Common myeloid progenitor, CD34-positive (primary cell): ENCODE measurements at regions not wholly inside any gene's neighbourhood (a gene's known extent, or its start where the extent isn't known, plus 50 kb on each side); places are given as distances from the start of the nearest gene placed in this dataset.

ENCODE experiments used
- CTCF ChIA-PET: fragments of 350-600 bp; sonication (Branson Sonifier 250); formaldehyde crosslinking; loops from one replicate; lab custom pipeline; 2021; ENCODE audit warnings: antibody characterized with exemption; lab: Charles Lee
- POLR2A ChIA-PET: fragments of 350-600 bp; sonication (Branson Sonifier 250); formaldehyde crosslinking; loops from one replicate; lab custom pipeline; 2021; ENCODE audit warnings: antibody characterized with exemption; lab: Charles Lee
- DNase-seq, 3 donors: peaks; one replicate each; pipeline versions ENCODE4 v3.0.0 to v3.0.0-alpha.2; 2013
- H3K27ac ChIP-seq, 2 experiments: 1 replicate in 1 of 2; 2 replicates in 1 of 2; pipeline ENCODE4 v1.7.0; 2013; ENCODE audit warnings: inconsistent platforms in 2 of 2, low read length in 2 of 2, mild to moderate bottlenecking in 2 of 2, low read depth in 1 of 2, moderate library complexity in 1 of 2; ENCODE audit not compliant: severe bottlenecking in 2 of 2, insufficient read depth in 1 of 2, poor library complexity in 1 of 2
- H3K27me3 ChIP-seq, 5 experiments: replicated peaks in 2 of 5; 1 replicate in 3 of 5; 2 replicates in 2 of 5; pipeline versions ENCODE4 v1.6.1 to v1.7.0; 2013; ENCODE audit warnings: low read length in 4 of 5, mild to moderate bottlenecking in 2 of 5, moderate library complexity in 2 of 5, inconsistent platforms in 1 of 5; ENCODE audit not compliant: insufficient read depth in 5 of 5, control insufficient read depth in 4 of 5
- H3K36me3 ChIP-seq, 4 experiments: 1 replicate in 2 of 4; 2 replicates in 2 of 4; pipeline versions ENCODE4 v1.6.1 to v1.7.0; 2013; ENCODE audit warnings: low read length in 3 of 4, control low read depth in 1 of 4, mild to moderate bottlenecking in 1 of 4; ENCODE audit not compliant: control insufficient read depth in 4 of 4, insufficient read depth in 4 of 4
- H3K4me1 ChIP-seq, 4 experiments: 1 replicate in 3 of 4; 2 replicates in 1 of 4; pipeline versions ENCODE4 v1.6.1 to v1.7.1; 2013; ENCODE audit warnings: low read length in 3 of 4, mild to moderate bottlenecking in 3 of 4, control low read depth in 1 of 4, inconsistent platforms in 1 of 4, moderate library complexity in 1 of 4; ENCODE audit not compliant: control insufficient read depth in 4 of 4, insufficient read depth in 4 of 4; ENCODE audit errors: control extremely low read depth in 1 of 4
- H3K4me3 ChIP-seq, 7 experiments: 1 replicate in 4 of 7; 2 replicates in 3 of 7; pipeline versions ENCODE4 v1.5.1 to v1.7.0; 2013; ENCODE audit warnings: mild to moderate bottlenecking in 7 of 7, low read length in 6 of 7, moderate library complexity in 6 of 7, inconsistent platforms in 2 of 7, low read depth in 2 of 7, control low read depth in 1 of 7; ENCODE audit not compliant: insufficient read depth in 4 of 7, control insufficient read depth in 1 of 7; ENCODE audit errors: extremely low read depth in 1 of 7
- H3K9me3 ChIP-seq, 5 experiments: 1 replicate in 4 of 5; 2 replicates in 1 of 5; pipeline versions ENCODE4 v1.6.1 to v1.7.1; 2013; ENCODE audit warnings: low read length in 4 of 5, mild to moderate bottlenecking in 2 of 5, inconsistent platforms in 1 of 5, low read depth in 1 of 5, moderate library complexity in 1 of 5; ENCODE audit not compliant: control insufficient read depth in 4 of 5, insufficient read depth in 2 of 5; ENCODE audit errors: control extremely low read depth in 1 of 5
- WGBS: methylation state at CpG from one replicate; pipeline ENCODE4 v1.1.5; 2013; ENCODE audit not compliant: insufficient coverage; 5-methylcytosine and 5-hydroxymethylcytosine counted together

- Histone ChIP-seq H3K9me3 (no peaks in the 10 kb centered on the region), H3K27me3 (peaks cover 0 to 9% (median 7%) of the 10 kb centered on the region in 5 experiments), H3K36me3 (no peaks in the 10 kb centered on the region), H3K4me3 (no peak overlapping the region), H3K27ac (no peak overlapping the region), H3K4me1 (no peaks in the 10 kb centered on the region)
- CTCF ChIA-PET = no interaction called here
- POLR2A ChIA-PET = no interaction called here
- no peak for DNase-seq
These were observed 174.1 kb upstream of the CSF3R start for GRCh38 chr1:36656838-36657237.

- Histone ChIP-seq H3K9me3 (no peaks in the 10 kb centered on the region), H3K4me3 (no peak overlapping the region), H3K36me3 (no peaks in the 10 kb centered on the region), H3K27ac (no peak overlapping the region), H3K27me3 (peaks cover 0 to 10% (median 4%) of the 10 kb centered on the region in 5 experiments), H3K4me1 (no peaks in the 10 kb centered on the region)
- DNase-seq = no peak
- CTCF ChIA-PET = no interaction called here
- 93% methylated on average over 2 of the region's 2 CpGs for WGBS
- POLR2A ChIA-PET = no interaction called here
These were observed 173.6 kb upstream of the CSF3R start for GRCh38 chr1:36656271-36656670.

- Histone ChIP-seq H3K4me3 (no peak overlapping the region), H3K27me3 (peaks cover 0 to 11% (median 4%) of the 10 kb centered on the region in 5 experiments), H3K4me1 (no peaks in the 10 kb centered on the region), H3K27ac (no peak overlapping the region), H3K9me3 (no peaks in the 10 kb centered on the region), H3K36me3 (no peaks in the 10 kb centered on the region)
- POLR2A ChIA-PET = no interaction called here
- WGBS = 76% methylated on average over 4 of the region's 4 CpGs
- no peak for DNase-seq
- CTCF ChIA-PET = no interaction called here
These were observed 171.9 kb upstream of the CSF3R start for GRCh38 chr1:36654586-36654985.

GRCh38 chr1:36653850-36654249, 171.1 kb upstream of the CSF3R start:
- 70% methylated on average over 8 of the region's 8 CpGs for WGBS
- H3K27me3 ChIP-seq = peaks cover 0 to 11% (median 0%) of the 10 kb centered on the region in 5 experiments
- no peaks in the 10 kb centered on the region for H3K36me3 ChIP-seq
- peak in 2 of 3 donors; percentile 3 to 23 for DNase-seq
- H3K4me3 ChIP-seq = no peak overlapping the region
- CTCF ChIA-PET = no interaction called here
- H3K27ac ChIP-seq = no peak overlapping the region
- POLR2A ChIA-PET = no interaction called here
- no peaks in the 10 kb centered on the region for H3K4me1 ChIP-seq
- no peaks in the 10 kb centered on the region for H3K9me3 ChIP-seq

- peak in 1 of 3 donors; percentile 3 for DNase-seq
- Histone ChIP-seq H3K36me3 (no peaks in the 10 kb centered on the region), H3K27ac (no peak overlapping the region), H3K27me3 (peaks cover 0 to 11% (median 0%) of the 10 kb centered on the region in 5 experiments), H3K9me3 (no peaks in the 10 kb centered on the region), H3K4me1 (no peaks in the 10 kb centered on the region), H3K4me3 (no peak overlapping the region)
- 75% methylated on average over 2 of the region's 2 CpGs for WGBS
- ChIA-PET CTCF (no interaction called here), POLR2A (no interaction called here)
These were observed 169.9 kb upstream of the CSF3R start for GRCh38 chr1:36652586-36652985.

GRCh38 chr1:36652011-36652410, 169.3 kb upstream of the CSF3R start:
- WGBS = 100% methylated on average over 1 of the region's 2 CpGs
- DNase-seq = no peak
- Histone ChIP-seq H3K27me3 (peaks cover 0 to 11% (median 0%) of the 10 kb centered on the region in 5 experiments), H3K4me1 (no peaks in the 10 kb centered on the region), H3K27ac (no peak overlapping the region), H3K4me3 (no peak overlapping the region), H3K9me3 (no peaks in the 10 kb centered on the region), H3K36me3 (no peaks in the 10 kb centered on the region)
- ChIA-PET POLR2A (no interaction called here), CTCF (interaction anchor here (0.9 to 1.6 kb wide), 3 partner anchors 10 to 113 kb away, joined by 3 read pairs; no protein-coding TSS in a partner anchor)

GRCh38 chr1:36651176-36651910, 168.6 kb upstream of the CSF3R start:
- no peak for DNase-seq
- Histone ChIP-seq H3K4me1 (no peaks in the 10 kb centered on the region), H3K27ac (no peak overlapping the region), H3K9me3 (no peaks in the 10 kb centered on the region), H3K4me3 (no peak overlapping the region), H3K36me3 (no peaks in the 10 kb centered on the region), H3K27me3 (peaks cover 0 to 11% (median 0%) of the 10 kb centered on the region in 5 experiments)
- ChIA-PET POLR2A (no interaction called here), CTCF (interaction anchor here (0.9 to 2.5 kb wide), 5 partner anchors 9 to 114 kb away, joined by 3 to 7 read pairs (median 3); no protein-coding TSS in a partner anchor)
- 76% methylated on average over 3 of the region's 3 CpGs for WGBS
